Midbrain (tissue), 1 donor: ENCODE measurements at regions not wholly inside any gene's neighbourhood (a gene's known extent, or its start where the extent isn't known, plus 50 kb on each side); places are given as distances from the start of the nearest gene placed in this dataset.

Experiments
- DNase-seq: peaks from one replicate; lab custom pipeline; 2025; lab: John Stamatoyannopoulos, UW

DNA sequence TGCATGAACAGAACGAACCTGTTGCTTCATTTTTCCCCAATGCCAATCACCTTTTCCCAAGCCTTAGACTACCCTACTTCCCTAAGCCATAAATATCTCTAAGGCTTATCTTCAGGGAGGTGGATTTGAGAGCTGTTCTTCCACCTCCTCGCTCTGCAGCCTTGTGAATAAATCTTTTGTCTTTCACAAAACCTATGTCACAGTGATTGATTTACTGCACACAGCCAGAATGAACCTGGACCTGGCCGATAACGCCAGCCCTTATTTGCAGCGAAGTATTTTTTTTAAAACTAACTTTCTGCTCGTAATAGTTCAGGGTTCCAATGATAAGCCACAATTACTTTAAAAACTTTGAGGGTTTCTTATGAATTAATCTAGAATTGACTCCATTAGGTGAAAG, 632.6 kb downstream of the PTPRU start:
- DNase-seq, result no peak

DNA sequence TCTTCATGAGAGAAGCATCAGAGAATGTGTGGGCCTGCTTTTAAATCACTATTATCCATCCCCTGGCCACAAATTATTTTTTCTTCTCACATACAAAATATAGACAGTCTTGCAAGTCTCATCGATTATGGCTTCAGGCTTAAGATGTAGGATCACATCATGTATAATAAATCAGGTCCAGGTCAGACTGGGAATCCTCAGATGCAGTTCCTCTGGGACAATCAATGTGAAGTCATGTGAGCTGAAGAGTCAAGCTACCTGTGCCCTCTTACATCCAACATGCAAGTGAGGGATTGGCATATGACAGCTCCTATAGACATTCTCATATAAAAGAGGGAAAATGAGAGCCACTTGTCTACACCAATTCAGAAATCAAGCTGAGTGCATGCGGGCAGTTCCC, 631.8 kb downstream of the PTPRU start:
- DNase-seq, result no peak

DNA sequence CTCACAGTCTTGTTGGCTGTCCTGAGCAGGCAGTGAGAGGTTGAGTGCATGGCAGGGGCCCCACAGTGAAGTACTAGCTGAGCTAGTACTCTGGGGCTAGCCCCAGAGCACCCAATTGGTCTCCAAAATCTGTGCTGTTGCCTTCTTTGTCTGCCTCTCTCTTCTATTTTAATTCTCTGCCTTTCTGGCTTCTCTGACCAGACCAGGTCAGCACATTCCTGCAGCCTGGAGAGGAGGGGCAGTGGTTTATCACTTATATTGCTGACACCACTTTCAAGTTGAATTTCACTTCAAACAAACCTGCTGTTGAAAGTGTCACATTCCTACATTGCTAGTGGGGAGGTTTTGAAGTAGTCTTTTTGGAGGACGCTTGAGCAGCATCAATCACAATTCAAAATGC, 628.7 kb downstream of the PTPRU start:
- DNase-seq, result no peak

DNA sequence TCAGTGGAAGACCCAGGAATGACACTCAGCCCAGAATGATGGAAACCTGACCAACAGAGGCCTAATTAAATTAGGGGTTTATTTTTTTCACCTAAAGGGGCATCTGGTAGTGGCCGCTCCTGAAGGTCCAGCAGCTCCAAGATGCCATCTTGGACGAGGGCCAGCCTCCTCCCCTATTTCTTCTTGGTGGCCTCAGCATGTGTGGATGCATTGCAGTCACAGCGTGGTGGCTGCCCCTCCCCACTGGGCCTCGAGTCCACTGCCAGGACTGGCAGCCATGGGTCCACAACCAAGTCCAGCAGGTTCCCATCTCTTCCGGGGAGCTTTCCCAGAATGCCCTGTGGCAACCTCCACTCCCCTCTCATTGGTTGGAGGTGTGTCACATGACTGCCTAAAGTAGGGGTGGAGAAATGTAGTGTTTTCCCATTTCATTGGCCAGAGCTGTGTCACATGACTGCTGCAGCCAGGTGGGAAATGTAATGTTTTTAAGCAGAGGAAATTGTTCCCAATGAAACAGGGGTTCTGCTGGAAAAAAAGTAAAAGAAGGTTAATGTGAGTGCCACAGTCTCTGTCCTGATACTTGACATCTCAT, 628.2 kb downstream of the PTPRU start:
- DNase-seq, result no peak

DNA sequence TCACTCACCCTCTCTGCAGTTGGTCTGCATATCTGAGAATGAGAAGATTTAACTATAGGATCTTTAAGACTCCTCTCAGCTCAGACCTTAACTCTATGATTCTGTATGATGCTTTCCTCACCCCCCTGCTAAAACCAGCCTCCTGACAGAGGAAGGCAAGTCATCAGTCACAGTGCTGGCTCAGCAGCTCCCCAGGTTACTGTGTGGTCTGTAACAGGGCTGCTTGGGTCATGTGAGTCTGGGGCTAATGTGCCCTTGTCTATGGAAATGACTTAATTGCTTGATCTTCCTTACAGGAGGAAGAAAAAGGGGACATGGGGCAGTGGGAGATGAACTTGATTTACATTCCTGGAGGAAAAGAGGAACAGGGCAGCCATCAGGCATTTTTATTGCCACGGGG, 625.6 kb downstream of the PTPRU start:
- no peak for DNase-seq

DNA sequence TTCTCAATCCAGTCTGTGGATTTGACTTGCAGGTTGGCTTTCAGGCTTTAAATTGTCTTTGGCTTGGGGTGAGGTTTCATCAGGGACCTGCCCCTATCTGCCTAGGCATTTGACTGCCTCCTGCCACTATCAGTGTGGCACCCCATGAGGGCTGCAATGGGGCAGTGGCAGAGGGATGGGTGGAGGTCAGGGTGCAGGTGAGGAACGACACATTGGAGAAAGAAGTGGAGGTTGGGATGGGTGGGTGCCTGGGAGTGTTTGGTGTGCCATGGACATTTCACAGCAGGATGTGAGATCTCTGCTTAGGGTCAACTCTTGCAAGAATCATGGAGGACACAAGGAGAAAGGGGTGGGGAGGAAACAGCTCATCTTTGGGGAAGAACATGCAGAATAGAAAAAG, 625.1 kb downstream of the PTPRU start:
- no peak for DNase-seq

DNA sequence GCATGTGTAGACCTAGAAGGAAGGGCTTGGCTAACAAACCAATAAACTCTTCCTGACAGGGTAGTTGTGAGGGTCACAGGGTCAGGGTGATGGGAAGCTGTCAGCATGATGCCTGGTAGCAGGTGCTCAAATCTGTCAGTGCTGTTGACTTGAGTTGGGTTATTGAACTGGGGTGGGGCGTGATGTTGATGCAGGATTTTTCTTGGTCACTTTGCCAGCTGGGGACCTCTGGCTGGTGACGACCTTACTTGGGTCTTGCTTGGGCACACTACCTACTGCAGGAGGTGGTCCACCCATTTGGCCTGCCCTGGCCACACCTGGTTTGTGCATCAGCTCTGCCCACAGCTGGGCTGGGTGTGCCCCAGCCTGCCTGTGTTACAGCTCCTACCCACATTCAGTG, 624.4 kb downstream of the PTPRU start:
- no peak for DNase-seq

DNA sequence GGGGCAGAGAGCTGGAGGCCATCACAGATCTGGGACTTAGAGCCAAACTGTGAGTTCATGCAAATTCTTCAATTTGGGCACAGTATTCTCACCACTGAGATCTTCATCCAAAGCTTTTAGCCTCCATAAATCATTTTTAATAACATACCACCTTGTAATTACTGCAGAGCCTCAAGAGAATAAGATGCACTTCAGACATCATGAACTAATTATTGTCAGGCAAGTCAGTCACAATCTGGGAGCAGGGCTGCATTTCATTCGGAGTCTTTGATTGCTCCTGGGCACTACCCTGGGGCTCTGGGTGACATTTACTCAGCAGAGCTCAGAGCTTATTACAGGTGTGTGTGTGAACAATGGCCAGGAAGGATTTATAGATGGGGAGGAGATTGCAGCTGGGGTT, 623.7 kb downstream of the PTPRU start:
- no peak for DNase-seq

DNA sequence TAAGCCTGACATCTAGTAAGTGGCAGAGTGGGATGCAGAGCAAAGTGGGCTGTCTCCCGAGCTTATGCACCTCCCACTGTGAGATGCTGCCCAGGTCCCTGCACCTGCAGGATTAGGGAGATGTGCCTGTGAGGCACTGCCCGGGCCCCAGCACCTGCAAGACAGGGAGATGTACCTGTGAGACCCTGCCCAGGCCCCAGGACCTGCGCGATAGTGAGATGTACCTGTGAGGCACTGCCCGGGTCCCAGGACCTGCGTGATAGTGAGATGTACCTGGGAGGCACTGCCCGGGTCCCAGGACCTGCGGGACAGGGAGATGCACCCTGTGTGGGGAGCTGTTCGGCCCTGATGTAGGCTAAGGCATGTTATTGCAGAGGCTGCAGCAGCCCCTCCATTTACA, 622.8 kb downstream of the PTPRU start:
- DNase-seq, result no peak

DNA sequence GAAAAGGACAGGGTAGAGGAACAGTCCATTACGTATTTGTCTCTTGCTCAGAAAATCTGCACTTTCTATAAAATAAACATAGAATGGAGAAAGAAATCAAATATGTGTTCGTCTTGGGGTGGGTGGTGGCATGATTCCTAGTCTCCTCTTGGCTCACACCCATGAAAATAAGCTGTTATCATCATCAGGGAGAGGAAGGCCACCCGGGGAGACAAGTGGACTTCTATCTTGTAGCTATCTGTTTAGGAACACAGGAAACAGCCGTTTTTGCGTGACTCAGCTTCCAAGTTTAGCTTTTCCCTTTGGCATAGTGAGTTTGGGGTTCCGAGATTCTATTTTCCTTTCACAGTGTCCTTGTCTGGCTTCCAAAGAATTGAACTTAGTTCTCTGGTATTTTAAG, 622.3 kb downstream of the PTPRU start:
- DNase-seq, result no peak

DNA sequence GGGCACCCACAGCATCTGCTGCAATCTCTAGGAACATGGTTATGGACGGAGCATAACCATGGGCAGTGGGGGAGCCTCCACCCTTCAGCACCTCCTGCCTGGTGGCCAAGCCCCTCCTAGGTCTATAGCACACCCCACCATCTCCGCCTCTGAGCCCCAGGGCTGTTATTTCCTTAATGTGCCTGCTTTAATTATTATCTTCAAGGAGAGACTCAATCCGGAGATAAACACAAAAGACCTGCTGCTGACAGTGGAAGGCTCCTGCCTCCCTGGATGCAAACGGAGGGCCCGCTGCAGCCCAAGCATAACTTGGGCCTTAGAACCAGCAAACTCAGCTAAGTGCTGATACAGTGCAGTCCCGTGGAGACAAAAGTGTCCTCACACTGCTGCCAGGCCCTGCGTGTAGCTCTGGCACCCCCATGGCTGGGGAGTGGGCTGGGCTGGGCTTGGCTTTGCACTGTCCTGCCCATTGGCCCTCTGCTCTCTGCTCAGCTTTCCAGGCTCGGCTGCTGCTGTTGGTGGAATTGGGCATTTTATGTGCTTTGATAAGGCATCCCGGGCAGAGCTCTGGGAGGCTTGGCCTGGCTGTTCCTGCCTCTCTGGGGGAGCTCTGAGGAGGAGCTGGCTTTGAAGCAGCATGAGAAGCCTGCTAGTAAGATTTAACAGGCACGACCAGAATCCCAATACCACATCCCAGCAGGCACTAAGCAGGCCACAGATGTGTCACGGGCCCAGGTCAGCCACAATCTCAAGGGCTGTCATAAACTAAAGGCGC, 620.2 kb downstream of the PTPRU start:
- no peak for DNase-seq

DNA sequence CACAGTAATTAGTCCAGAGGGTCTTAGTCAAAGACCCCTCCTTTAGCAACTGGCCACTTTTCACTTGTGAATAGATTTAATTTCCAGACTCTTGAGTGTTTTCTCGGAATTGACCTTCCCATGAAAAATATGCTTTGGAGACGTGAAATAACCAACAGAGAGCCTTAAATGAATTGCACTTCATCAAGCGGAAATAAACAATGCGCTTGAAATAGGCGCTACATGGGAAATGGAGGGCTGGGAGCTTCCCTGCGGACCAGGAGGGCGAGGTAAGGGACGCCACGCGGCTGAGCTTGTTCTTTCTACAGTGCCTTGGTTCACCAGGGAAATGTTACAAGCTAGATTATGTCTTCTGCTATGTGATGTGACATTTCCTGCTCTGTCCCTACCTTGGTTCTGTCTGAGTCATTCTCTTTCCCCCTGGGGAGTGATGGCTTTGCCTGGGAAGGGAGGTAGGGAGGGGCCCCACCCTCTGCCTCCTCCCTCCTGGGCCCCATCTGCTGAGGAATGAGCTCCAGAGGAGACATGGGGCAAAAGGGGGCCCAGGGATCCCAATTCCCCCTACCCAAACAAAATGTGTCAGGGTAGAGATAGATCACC, 619.3 kb downstream of the PTPRU start:
- DNase-seq, result no peak

DNA sequence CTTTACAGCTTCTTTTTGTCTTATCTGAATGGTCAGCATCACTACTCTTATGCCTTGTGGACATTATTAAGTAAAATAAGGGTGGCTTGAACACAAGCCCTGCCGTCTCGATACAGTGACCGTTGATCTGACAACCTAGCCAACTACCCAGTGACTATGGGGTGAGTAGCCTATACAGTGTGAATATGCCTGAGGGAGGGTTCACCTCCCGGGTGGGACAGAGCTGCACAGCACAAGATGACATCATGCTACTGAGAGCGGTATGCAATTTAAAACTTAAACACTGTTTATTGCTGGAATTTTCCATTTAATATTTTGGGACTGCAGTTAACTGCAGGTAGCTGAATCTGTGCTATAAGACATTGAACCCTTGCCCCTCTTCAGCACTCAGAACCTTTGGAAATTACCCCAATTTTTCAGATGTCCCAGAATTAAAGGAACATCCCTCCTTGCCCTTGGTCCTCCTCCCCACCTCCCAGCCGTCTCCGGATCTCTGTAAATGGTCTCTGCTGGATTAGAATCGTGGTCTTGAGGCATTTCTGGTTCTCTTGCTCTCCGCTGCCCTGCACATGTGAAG, 618.5 kb downstream of the PTPRU start:
- DNase-seq, result no peak

DNA sequence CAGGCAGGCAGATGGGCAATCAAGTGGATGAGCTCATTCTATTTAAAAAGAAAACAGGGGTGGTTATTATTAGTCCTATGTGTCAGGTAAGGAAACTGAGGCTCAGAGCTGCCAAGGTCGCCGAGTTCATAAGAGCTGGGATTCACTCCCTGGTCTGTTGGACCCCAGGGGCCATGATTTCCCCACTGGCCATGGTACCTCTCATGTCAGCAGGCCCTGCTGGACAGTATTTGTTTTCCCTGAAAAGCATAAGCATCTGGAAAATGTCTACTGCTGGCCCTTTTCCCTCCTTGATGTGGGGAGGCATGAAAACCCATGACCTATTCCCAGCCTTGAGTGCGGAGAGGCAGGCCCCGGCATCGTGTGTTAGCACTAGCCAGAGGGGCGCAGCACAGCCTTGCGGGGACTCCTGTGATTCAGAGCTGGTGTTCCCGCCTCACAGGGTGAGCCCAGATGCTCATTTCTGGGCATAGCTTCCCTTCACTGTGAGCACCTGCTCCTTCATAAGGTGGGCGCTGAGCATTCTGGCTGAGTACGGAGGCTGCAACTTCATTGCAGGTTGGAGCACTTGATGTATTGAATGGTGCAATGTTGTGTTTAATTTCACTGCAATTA, 617.5 kb downstream of the PTPRU start:
- DNase-seq, result no peak

DNA sequence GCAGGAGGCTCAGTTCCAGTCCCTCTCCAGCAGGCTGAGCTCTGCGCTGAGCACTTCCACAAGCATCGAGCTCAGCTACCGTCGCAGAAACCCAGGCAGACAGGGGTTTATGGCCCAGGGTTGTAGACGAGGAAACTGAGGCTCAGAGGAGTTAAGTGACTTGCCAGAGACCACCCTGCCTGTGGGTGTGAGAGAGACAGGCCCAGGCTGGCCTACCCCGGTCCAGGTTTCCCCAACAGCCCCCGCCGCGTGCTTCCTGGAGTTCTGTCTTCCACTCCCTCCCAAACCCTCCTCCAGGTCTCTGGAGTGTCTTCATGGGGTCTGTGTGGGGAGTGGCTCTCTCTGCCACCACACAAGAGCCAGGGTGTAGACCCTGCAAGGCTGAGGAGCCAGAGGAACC, 615.9 kb downstream of the PTPRU start:
- no peak for DNase-seq

DNA sequence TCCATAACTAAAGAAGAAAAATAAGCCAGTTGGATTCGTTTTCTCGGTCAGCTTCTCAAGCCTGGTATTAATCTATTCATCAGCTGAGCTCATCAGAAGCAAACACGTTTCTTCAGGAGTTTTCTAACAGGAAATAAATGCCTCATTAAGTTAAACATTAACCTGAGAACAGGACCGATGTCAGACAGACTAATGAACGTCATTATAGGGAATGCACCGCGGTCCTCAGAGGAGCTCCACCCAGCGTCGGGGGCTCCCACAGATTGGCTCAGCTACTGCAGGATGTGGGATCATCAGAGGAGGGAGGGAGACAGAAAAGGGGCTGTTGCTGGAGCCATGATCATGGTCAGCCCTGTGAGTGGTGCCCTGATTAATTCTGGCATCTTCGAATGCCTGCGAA, 615.4 kb downstream of the PTPRU start:
- no peak for DNase-seq

DNA sequence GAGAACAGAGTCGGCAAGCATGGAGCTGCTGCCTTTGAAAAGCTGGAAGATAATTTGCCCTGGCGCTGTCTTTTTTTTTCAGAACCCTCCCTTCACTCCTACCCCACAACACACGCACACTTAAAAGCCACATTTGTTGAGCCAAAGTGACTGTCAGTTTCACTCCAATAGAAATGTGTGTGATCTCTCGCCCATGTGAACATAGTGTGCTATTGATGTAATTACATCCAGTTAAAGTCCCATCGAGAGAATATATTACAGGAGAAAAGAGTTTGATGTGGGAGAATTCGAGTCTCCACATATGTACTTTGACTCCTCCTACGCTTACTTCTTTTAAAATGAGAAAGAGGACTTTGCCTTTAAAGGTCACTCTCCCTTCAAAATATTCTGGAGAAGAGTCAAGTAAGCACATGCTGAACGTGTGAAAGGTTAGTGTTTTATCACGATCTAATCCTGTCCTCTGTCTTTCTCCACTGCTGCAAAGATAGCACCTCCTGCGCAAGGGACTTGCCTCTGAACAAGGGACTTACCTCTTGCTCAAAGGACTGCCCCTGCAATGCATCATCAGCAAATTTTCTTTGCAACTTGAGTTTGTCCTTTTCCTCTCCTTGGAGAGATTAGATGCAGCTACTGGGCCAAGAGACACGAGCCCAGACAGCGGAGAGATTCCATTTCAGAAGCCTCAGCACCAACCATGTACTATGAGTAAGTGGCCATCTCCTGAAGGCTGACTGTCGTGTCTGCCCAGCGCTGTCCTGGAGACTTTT, 613.9 kb downstream of the PTPRU start:
- no peak for DNase-seq

DNA sequence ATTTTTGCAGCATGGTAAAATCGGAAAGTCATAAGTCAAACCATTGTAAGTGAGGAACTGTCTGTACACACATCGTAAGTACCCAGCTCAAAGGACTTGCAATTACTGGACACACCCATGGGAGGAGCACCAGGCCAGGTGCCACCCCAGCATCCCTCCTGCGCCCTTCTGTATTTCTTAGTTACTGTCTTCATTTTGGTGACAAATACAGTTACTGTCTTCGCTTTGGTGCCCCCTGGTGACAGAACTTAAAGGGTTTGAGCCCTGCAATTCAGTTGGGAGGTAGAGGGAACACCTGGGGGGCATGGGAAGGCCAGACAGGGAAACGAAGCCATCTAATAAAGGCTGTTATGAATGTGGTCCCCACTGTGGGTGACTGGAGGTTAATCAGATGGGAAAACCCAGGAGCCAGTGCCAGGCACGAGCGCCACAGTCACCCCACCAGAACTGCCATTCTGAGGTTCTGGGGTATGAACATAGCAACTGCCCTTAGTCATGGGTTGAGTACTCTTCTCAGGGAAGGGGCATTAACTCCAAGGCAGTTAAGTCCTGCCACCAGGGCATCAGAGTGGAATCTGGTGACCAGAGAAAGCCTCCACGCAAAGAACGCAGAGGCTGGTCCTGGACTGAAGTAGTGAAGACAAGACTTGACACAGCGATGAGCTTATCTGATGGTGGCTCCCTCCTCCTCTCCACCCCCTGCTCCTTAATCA, 612.9 kb downstream of the PTPRU start:
- no peak for DNase-seq

DNA sequence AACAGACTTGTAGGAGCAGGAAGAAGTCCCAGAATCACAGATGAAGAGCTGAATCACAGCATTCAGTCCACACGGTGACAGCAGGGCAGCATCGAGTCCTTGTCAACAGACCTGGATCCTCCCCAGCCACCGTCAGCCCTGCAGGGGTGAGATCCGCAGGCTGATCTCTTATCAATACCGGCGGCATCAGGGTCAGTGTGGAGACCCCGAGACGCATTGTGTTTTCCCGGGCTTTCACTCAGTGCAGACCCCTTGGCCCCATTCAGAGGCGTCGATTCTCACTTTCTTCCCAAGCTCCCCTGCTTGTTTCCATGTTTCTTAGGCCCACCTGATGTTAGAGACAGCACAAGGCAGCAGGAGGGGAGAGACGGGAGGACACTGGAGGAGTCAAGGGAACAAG, 609.6 kb downstream of the PTPRU start:
- no peak for DNase-seq

DNA sequence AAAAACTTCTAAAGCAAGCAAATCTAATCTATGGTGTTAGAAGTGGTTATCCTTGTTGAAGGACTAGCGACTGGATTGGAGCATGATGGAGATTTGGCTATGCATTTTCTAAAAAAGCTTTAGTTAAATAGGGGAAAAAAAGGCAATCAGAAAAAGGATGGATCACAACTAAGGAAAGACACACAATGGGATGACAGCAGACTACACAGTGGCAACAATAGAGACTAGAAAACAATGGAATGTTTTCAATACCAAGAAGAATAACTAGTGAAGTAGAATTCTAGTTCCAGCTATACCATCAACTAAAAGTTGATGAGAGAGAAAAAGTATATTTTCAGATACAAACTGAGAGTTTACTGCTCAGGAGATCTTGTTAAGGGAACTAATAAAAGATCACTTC, 605.8 kb downstream of the PTPRU start:
- no peak for DNase-seq

DNA sequence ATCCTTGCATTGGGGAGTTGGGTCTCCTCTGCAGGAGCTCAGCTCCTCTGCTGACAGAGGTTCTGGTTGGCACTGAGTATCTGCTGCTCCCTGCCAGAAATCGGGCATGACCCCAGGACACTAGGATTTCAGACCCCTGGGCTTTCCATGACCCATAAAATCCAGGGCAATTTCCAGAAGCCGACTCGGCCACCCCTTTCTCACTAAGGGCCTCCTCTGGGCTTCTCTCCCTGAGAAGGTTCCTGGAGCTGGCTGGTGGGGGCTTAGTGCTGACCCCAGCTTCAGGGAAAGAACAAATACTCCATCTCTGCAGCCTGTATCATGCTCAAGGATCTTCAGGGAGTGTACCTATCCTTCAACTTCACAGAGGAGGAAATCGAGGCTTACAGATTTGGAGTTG, 603.4 kb downstream of the PTPRU start:
- no peak for DNase-seq
